Cerebellar cortex (tissue), 1 donor: ENCODE measurements at regions not wholly inside any gene's neighbourhood (a gene's known extent, or its start where the extent isn't known, plus 50 kb on each side); places are given as distances from the start of the nearest gene placed in this dataset.

Source experiments
- DNase-seq: peaks from one replicate; pipeline ENCODE4 v3.0.0-alpha.2; 2015; ENCODE audit warnings: low spot score

DNA sequence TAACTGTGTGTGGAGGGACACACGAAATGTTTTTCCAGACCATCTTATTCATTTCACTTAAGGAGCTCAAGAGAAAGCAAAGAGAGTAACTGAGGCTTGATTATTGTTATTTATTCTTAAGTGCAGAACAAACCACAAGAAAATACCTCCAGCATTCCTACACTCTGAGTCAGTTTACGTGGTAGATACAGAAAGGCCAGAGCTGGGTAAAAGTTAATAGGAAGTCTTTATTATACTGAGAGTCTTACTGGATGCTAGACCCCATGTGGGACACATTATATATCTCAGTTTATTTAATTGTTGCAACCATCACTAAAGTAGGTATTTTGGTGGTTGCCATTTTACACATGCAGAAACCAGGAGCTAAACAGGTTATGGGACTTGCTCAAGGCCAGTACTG, 261.4 kb upstream of the POU2AF2 start:
- DNase-seq = no peak

DNA sequence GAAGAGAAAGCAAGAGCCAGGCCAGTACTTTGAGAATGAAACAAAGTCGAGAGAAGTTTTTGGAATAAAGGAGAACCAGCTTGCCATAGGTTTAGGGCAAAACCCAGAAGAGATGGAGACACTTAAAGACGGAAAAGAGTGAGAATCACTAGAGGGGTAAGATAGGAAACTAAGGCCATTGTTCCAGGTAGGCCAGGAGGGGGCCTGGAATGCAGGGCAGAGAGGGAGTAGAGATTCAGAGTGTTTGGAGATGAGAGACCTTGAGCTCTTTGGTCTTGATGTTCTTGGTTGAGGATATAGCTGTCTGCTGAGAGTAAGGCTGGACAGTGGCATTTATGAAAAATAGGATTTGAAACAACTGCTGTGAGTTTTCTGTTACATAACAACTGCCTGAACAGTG, 263.3 kb upstream of the POU2AF2 start:
- DNase-seq = no peak

DNA sequence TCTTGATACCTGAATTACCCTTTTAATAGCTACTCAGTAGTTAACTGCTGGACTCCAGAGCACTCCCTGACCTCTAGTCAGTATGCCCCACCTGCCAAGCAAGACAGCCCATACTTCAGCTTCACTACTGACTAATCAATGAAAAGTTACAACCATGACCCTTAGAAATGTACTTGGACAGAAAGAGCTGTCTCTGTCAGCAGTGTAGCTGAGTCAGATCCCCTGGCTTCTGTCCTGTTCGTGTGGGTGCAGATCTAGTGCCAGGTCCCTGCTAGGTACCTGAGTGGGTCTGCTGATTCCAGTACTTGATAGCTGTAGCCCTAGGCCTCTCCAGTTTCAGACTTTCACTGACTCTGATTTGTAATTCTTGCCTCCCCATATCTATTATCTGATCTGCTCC, 265.8 kb upstream of the POU2AF2 start:
- DNase-seq = no peak

DNA sequence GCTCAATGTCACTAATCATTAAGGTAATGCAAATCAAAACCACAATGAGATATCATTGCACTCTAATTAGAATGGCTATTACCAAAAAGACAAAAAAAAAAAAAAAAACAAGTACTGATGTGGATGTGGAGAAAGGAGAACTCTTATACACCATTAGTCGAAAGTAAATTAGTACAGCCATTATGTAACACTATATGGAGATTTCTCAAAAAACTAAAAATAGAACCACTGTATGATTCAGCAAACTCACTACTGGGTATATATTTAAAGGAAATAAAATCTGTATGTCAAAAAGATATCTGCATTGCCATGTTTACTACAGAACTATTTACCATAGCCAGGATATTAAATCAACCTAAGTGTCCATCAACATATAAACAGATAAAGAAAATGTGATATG, 265.4 kb upstream of the ARHGAP20 start:
- no peak for DNase-seq

DNA sequence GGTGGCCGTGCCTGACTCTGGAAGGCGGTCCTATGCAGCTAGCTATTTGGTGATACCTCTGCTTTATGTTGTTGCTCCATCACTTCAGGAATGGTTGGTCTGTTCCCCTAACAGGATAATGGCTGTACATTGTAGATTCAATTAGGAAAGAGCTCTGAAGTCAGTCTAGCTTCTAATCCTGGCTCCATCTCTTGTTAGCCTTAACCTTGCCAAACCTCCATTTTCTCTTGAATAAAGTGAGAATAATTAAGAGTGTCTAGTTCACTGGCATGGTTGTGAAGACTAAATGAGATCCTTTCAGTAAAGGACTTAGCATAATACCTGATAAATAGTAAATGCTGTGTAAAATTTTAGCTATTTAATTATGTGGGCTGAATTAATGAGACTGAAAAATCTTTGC, 262.5 kb upstream of the ARHGAP20 start:
- DNase-seq = no peak

DNA sequence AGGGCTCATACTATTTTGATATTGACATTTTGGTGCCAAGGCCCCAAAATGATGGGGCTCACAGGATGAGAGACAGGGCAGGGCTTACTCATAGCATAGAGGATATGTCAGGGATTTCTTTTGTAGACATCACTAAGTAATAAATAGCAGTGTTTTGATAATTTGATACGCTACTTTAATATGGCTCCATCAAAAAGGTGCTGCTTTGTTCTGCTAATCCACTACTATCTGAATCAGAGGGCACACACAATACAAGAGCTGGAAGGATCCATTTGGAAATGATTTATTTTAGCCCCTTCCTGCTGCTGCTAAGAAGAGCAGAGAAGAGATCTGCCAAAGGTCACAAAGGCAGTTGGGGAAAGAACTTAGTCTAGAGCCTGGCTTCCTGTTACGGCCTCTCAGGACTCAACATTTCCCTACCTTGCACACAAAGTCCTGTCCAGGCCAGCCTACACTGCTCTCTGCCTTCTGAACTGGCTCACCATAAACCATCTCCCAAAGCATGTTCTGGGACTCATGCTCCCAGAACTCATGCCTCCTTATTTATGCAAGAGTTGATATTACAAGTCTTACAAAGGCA, 261.3 kb upstream of the ARHGAP20 start:
- no peak for DNase-seq

DNA sequence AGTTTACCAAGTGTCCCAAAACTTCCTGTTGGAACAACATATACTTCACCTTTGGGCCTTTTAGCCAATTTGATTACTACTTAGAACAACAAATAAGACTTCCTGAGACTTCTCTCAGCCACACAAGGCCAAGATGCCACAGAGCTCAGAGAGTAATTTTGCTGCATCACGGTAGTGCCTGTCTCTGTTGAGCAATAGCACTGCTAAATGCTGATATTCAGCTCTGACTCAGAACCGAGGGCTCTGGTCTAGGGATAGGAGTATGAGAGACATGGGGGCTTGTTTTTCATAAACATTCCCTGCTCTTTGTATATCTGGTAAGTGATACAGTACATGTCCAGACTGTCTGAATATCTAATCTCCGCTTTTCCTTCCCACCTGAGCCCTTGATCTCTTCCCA, 260.4 kb upstream of the ARHGAP20 start:
- DNase-seq = no peak

DNA sequence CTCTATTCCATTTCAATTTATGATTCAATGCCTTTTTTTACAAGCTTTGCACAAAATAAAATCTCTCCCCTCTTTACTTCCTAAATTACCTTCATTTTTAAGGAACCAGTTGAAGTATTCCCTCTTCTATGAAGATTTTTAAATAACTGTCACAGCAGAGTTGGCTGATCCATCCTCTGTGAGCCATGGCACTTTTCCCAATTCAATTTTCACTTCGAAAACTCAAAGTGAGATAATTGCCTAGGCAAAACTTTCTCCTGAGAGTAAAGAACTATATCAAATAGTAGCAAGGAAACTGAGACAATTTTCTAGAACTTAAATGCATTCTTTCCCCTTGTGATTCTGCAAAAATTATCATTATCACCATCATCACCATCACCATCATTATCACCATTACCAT, 259.9 kb upstream of the ARHGAP20 start:
- DNase-seq = no peak

DNA sequence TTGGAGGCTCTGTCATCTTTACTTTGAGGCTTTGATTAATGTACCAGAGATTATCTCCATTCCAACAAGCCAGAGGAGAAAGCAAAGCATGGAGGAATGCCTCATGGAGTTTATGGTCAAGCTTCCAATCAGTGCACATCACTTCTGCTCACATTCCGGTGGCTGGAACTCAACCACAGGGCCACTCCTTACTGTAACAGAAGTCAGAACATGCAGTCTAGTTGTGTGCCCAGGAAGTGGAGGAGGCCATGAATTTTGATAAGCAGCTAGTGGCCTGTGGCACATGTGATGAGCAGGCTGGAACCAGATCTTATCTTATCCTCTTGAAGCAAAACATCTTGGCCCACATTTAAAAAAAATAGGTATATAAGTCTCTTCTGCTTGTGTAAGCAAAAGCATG, 258.9 kb upstream of the ARHGAP20 start:
- DNase-seq = no peak

DNA sequence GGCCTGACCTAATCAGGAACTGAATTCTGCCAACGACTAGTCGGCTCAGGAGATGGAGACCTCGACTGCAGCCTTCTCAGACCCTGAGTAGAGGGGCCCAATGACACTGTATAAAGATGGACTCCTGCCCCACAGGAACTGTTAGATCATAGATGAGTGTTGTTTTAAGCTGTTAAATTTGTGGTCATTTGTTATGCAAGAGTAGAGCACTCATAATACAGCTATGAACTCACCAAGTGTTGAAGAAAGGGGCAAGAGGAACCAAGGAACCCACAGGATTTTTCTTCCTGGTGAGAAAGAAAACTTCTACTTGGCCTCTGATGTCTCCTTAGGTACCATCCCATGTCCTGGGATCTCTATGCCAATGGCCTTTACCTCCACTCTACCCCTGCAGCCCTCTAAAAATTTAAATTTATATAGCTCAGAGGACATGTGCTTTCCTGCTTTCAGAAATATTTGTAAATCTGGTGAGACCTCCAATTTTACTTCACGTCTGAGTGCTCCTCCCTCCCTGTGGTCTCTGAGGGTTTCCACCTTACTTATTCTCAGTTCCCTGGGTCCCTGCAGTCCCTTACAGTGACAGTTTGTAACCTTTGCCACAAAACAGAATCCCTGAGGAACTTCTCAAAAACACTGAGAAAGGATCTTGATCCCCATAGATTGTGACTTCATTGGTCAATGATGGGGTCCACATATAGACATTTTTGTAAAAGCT, 256.3 kb upstream of the ARHGAP20 start:
- DNase-seq = no peak

DNA sequence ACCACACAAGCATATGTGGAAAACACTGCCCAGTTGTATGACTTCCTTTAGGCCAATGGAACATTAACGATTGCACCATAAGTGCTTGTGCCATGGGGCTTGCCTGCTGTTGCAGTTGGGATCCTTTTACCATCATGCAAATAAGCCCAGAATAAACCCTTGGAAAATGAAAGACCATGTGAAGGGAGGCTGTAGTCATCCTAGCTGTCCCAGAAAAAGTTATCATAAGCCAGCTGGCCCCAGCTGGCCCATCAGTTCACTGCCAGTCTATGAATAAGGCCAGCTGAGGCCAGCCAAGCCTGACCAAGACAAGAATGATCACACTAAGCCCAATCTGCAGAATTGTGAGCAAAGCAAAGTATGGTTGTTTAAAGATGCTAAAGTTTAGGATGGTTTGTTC, 253.9 kb upstream of the ARHGAP20 start:
- DNase-seq = no peak

DNA sequence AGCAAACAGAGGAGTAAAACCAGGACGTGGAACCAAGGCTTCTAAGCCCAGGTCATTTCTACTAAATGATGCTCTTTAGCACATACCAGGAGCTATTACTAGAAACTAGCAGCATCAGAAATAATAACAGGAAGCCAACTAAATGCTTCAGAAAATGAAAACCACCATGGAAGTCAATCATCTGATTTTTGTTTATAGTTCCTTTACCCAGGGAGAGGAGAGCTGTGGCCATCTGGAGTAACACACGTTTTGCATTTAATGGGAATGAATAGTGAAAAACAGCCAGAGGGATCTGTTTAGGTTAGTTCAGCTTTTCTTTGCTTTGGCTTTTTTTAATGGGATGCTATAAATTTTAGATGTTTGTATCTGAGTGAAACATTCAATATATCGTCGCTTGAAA, 250.7 kb upstream of the ARHGAP20 start:
- DNase-seq = no peak

DNA sequence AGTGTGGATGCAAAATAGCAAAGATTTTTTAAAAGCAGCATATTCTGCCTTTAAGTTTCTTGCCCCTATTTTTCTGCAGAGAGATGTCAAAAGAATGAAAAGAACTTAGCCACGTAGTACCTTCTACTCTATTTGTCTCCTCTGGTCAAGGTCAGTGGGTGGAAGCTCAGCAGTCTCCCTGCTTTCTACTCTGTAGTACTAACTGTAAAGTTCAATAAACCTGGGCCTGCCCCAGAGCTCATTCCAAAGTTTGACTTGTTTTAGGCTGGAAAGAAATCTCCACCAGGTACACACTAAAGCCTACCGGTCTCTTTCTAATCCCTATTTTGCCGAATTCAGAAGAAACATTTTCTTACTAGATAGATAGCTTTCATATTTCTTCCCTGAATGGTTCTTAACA, 247.9 kb upstream of the ARHGAP20 start:
- no peak for DNase-seq

DNA sequence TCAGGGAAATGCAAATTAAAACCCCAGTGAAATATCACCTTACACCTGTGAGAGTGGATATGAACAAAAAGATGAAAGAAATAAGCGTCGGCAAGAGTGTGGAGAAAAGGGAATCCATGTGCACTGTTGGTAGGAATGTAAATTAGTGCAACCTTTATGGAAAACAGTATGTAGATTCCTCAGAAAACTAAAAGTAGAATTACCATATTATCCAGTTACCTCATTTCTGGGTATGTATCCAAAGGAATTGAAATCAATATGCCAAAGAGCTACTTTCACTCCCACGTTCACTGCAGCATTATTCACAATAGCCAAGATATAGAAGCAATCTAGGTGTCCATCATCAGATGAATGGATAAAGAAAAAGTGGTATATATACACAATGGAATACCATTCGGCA, 246.0 kb upstream of the ARHGAP20 start:
- DNase-seq = no peak

DNA sequence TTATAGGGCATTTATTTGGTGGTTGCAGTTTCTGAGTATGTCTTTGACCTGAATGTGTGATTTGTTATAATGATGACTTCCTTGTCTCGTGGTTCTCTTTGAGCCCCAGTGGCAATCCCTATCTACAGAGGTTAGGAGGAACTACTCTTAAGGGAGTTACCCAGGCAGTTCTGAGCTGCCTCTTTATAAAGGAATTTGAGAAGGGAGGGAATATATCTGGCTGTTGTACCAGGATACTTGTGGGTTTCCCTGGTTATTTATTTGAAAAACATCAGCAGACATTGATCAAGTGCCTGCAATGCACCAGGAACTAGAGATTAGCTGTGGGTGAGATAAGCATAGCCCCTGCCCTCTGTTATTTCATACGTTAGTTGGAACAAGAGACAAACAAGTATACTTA, 243.5 kb upstream of the ARHGAP20 start:
- DNase-seq = no peak

DNA sequence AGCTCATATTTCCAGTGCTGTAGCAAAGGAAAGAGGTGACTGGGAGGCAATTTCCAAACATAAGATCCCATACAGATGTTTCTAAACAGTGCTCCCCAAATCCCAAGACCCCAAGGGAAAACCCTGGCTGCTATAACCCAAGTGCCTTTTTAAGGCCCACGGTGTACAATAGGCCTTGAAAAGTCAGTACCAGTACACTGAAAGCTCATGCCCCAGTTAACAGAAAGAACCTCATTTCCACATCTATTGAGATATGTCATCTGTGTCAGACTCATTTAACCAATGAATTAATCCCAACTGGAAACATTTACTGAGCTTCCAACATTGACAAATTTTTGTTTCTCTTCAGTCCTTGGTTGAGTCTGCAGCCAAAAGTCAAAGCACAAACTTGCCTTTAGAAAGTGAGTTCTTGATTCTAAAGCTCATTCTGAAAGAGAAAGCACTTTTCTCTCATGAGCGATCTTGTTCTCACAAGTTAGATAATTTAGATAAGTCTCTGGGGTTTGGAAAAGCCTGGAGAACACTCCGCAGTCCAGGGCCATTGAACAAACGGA, 239.8 kb upstream of the ARHGAP20 start:
- DNase-seq = no peak

DNA sequence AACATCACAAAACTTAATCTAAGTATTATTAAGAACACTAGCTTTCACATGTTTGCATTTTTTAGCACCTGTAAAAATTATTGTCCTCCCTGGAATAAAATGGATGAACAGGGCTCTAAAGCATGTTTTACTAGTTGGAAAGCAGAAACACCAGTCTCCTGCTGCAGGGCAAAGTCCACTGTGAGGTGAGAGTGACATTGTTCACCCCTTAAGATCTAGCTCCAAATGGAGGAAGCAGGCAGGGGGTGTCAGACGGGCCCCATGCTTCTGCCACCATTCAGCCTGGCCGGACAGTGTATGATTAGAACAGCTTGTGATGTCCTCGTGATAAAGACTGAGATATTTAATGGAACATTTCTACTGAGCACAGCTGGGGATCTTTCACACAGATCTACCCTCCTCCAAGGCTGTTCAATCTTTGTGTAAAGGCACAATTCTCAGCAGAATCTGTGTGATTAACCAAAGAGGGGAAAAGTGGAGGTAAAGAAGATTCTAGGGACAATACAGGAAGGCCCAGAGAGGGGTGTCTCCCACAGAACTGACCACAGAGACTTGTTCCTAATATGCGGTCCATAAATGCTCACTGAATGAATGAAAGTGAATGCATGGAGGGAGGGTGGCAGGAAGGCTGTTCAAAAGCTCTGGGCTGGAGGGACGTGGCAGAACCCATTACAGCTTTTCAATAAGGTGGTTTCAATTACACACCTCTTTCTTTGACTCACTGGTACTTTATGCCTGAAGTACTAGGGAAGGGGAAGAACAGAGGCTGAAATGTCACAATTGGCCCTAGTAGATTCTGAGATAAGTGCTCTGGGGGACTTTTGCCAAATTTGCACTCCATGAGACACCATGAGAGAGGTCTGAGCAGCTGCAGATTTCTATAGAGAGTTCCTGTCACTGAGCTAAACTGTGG, 239.1 kb upstream of the ARHGAP20 start:
- no peak for DNase-seq

DNA sequence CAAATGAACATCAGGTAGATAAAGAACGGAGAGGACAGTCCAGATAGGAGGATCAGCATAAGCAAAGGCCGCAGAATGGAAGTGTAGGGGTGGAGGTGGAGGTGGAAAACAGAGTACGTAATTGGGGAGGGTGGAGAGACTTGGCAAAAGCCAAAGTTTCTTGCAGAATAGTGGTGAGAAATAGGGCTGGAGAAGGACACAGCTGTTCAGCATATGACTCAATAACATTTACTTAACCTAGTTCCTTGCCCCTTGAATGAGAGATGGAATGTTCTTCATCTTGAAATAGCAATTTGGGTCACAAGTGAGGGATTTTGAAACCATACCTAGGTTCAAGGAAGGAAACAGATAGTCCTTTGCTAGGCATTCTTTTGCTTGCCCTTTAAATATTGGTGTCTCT, 235.9 kb upstream of the ARHGAP20 start:
- no peak for DNase-seq

DNA sequence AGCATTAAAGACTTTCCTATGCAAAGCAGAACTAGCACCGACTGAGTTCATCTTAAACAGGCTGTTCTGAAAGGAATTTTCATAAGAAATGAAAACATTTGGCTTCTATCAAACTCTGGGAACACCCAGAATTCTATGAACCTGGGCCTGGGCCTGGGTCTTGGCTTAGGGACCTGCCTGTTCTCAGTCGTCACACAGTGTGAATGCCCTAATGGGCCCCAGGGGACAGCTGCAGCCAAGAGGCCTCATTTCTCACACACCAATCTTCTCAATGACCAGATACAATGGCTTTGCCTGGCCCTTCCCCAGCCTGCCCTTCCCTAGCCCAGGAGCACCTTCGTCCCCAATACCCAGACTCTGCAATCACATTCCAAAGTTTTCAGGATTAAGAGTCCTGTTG, 234.9 kb upstream of the ARHGAP20 start:
- DNase-seq = no peak

DNA sequence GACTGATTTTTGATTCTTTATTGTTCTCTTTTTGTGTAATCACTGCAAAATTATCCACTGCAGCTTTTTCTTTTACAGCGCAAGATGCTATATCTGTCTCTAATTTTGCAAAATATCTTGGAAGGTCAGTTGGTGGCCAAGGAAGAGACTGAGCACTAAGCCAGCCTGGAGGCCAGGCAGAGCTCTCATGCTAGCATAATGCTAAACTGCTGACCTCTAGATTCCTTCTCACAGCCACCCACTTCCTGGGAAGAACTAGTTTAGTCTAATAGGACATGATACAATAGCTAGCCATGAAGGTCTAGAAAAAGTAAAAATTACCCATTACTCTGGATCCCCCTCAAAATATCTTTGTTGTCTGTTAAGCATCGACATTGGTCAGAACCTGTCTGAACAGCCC, 227.2 kb upstream of the ARHGAP20 start:
- DNase-seq = no peak

DNA sequence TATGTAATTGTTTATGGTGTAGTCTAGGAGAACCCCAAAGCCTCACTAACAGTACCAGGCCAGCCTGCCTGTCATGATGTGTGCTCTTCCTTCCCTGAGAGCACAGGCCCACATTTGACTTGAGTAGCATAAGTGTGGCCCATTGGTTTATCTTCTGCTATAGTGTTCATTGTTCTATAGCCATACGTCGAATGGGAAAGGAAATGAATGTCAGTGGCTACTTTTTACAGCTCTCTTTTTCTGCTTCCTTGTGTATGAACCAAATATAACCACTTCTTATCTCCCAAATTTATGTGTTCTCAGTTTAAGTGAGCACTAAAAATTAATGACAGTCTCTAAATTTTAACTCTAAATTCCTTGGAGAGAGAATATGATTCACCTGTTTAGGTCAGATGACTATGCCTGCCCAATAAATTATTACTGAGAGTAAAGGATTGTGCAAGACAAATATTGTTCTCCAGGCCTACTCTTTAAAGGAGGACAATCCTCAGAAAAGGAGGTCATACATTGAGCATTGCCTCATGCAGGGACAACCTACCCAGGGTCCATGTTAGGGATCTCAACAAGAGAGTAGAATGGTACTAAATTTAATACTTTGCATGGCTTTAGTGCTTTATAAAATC, 222.9 kb upstream of the ARHGAP20 start:
- no peak for DNase-seq

DNA sequence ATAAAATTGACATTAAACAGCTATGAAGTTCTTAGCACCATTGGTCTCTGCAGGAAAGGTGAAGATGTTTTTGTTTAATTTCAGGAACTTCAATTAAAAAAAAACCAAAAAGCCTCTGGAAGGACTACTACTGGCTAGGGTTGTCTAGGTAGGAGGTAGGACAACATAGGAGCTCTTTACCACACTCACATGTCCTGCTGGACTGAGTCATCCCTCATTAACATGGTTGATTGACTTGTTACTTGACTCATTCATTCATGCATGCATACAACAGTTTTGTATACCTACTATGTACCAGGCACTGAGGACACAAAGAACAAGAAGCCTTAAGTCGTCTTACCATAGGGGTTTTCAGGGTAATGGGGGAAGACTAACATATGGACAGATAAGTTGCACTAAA, 216.9 kb upstream of the ARHGAP20 start:
- DNase-seq = no peak

DNA sequence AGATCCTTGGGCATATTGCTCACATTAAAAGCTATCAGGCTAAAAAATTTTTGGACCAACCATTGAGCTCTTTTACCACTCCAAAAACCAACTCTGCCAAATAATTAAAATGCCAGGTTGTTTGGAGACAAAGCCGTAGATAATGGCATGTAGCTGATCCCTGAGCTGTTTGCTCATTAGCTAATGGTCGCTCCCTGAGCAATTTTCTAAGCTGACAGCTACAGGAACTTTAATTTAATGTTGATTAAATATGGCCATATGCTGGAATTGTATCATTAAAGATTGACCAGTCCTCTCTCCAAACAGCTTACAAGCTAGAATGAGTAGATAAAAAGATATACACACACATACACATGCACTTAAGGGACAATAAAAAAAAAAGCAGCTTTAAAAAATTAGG, 216.2 kb upstream of the ARHGAP20 start:
- DNase-seq = no peak
